ENCODE measurements at regions not wholly inside any gene's neighbourhood (a gene's known extent, or its start where the extent isn't known, plus 50 kb on each side); places are given as distances from the start of the nearest gene placed in this dataset.

GRCh38 chr3:69686056-69686455 is 53.2 kb upstream of the MITF start:
- Histone ChIP-seq H3K27ac (ENCODE audit: control insufficient read depth, insufficient read depth) (no peak overlapping the region), H3K27me3 (replicated peaks in 1 of 2; ENCODE audit: control insufficient read depth in 2 of 2, insufficient read depth in 2 of 2, low read length in 1 of 2) (no peaks in the 10 kb centered on the region), H3K9me3 (replicated peaks; ENCODE audit: control insufficient read depth, insufficient read depth, low read length) (no peaks in the 10 kb centered on the region), H4K20me1 (ENCODE audit: control insufficient read depth, insufficient read depth) (no peaks in the 10 kb centered on the region), H3K9ac (ENCODE audit: control insufficient read depth, insufficient read depth, low read length) (no peak overlapping the region), H3K79me2 (ENCODE audit: control insufficient read depth, insufficient read depth, low read length) (no peaks in the 10 kb centered on the region), H3K4me1 (ENCODE audit: control insufficient read depth, insufficient read depth, low read length) (no peaks in the 10 kb centered on the region), H2AFZ (ENCODE audit: control insufficient read depth, low read depth, low read length) (no peak overlapping the region), H3K36me3 (ENCODE audit: control insufficient read depth in 2 of 2, insufficient read depth in 2 of 2, low read length in 1 of 2) (no peaks in the 10 kb centered on the region), H3K4me3 (no peak overlapping the region), H3K4me2 (ENCODE audit: control insufficient read depth, insufficient read depth) (no peak overlapping the region)
- no TSS peak for BruUV-seq (replicated peaks)
- TF ChIP-seq SP1 (IDR thresholded peaks at IDR 0.05; ENCODE audit: low read depth, low read length): no peak
- no peak for TF ChIP-seq REST (IDR thresholded peaks at IDR 0.05; ENCODE audit: low read depth, low read length)
- TF ChIP-seq MYB (IDR thresholded peaks at IDR 0.05; ENCODE audit: borderline replicate concordance, low read depth, low read length): no peak
- TF ChIP-seq DPF2 (IDR thresholded peaks at IDR 0.05): no peak
- TF ChIP-seq POLR2AphosphoS2 (IDR thresholded peaks at IDR 0.05; ENCODE audit: low read depth, low read length): no peak
- TF ChIP-seq ZSCAN29 (IDR thresholded peaks at IDR 0.05): no peak
- TF ChIP-seq, protein P1, sequence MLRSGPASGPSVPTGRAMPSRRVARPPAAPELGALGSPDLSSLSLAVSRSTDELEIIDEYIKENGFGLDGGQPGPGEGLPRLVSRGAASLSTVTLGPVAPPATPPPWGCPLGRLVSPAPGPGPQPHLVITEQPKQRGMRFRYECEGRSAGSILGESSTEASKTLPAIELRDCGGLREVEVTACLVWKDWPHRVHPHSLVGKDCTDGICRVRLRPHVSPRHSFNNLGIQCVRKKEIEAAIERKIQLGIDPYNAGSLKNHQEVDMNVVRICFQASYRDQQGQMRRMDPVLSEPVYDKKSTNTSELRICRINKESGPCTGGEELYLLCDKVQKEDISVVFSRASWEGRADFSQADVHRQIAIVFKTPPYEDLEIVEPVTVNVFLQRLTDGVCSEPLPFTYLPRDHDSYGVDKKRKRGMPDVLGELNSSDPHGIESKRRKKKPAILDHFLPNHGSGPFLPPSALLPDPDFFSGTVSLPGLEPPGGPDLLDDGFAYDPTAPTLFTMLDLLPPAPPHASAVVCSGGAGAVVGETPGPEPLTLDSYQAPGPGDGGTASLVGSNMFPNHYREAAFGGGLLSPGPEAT (IDR thresholded peaks at IDR 0.05; ENCODE audit: low read depth): no peak
- 13% methylated on average over 3 of the region's 3 CpGs for WGBS (ENCODE audit: insufficient coverage, insufficient replicate concordance, low lambda C conversion rate, missing lambda C conversion rate)
- POLR2A ChIA-PET: no interaction called here
- no peak for DNase-seq (ENCODE audit: low read depth, low spot score)
- no peak for ATAC-seq
- CTCF ChIA-PET: no interaction called here
- FAIRE-seq: no peak
- SMC1A ChIA-PET (ENCODE audit: uncharacterized antibody, unreplicated experiment): no interaction called here
- RAD21 ChIA-PET (ENCODE audit: unreplicated experiment): no interaction called here
- intact Hi-C loops (cut with micrococcal nuclease; ENCODE audit: unreplicated experiment): no loop called here
- in situ Hi-C loops (cut with MboI): no loop called here
